HCT116 (cell line): ENCODE measurements at regions not wholly inside any gene's neighbourhood (a gene's known extent, or its start where the extent isn't known, plus 50 kb on each side); places are given as distances from the start of the nearest gene placed in this dataset.

Experiments used
- ATAC-seq: fragments of 200-7000 bp; cut with Tn5 transposase; 2 replicates; pipeline ENCODE4 v1.9.1; 2020; ENCODE audit warnings: mild to moderate bottlenecking, moderate library complexity
- BruUV-seq: library from RNA; stranded (reverse); fragments of 400-500 nt; replicated peaks from 2 replicates; lab custom pipeline; 2021; lab: Mats Ljungman, UMichigan
- CTCF ChIA-PET: fragments of 300-600 bp; sonication (Branson Sonifier 250); formaldehyde crosslinking; loops from one replicate; lab custom pipeline; 2021; ENCODE audit warnings: antibody characterized with exemption; lab: Charles Lee
- POLR2A ChIA-PET: fragments of 300-600, 350-600 bp; sonication (Branson Sonifier 250); formaldehyde crosslinking; loops from one replicate; lab custom pipeline; 2021; ENCODE audit warnings: antibody characterized with exemption; lab: Charles Lee
- RAD21 ChIA-PET, 2 experiments: fragments of 300-600 bp; sonication (Branson Sonifier 250); formaldehyde crosslinking; loops; one replicate each; lab custom pipeline; 2023; ENCODE audit warnings: low total read pairs in 2 of 2; ENCODE audit not compliant: uncharacterized antibody in 2 of 2, unreplicated experiment in 2 of 2, low non-redundant PET in 1 of 2; lab: Charles Lee
- DNase-seq: peaks from one replicate; pipeline ENCODE4 v3.0.0-alpha.2; 2010; ENCODE audit warnings: low read depth, low spot score
- H2AFZ ChIP-seq: fragments of 200-600 bp; shearing (Covaris generic), sonication (generic); 2 replicates; pipeline ENCODE4 v1.6.1; 2017; ENCODE audit warnings: low read depth, mixed run types, mixed read lengths, antibody characterized with exemption, low read length; ENCODE audit not compliant: poor library complexity, severe bottlenecking
- H3K27ac ChIP-seq: 2 replicates; pipeline ENCODE4 v1.5.1; 2012; ENCODE audit warnings: low read depth, low read length
- H3K27me3 ChIP-seq: fragments of 200-600 bp; sonication (generic); 2 replicates; pipeline ENCODE4 v1.6.1; 2016; ENCODE audit warnings: mixed run types, low read length, mixed read lengths; ENCODE audit not compliant: insufficient read depth
- H3K36me3 ChIP-seq, 2 experiments: fragments of 200-500 bp in 1 of 2; fragments of 200-600 bp in 1 of 2; sonication (Bioruptor generic) in 1 of 2; sonication (generic) in 1 of 2; 2 replicates each; pipeline versions ENCODE4 v1.5.1 to v1.6.1; 2014 to 2016; ENCODE audit warnings: low read length in 2 of 2, inconsistent platforms in 1 of 2, mixed read lengths in 1 of 2, mixed run types in 1 of 2; ENCODE audit not compliant: insufficient read depth in 2 of 2, control insufficient read depth in 1 of 2
- H3K4me1 ChIP-seq, 2 experiments: fragments of 200-600 bp in 1 of 2; sonication (generic) in 1 of 2; 2 replicates each; pipeline versions ENCODE4 v1.5.1 to v1.6.1; 2012 to 2017; ENCODE audit warnings: low read length in 2 of 2, inconsistent platforms in 1 of 2, mild to moderate bottlenecking in 1 of 2, mixed read lengths in 1 of 2, mixed run types in 1 of 2, moderate library complexity in 1 of 2; ENCODE audit not compliant: insufficient read depth in 2 of 2, control insufficient read depth in 1 of 2
- H3K4me2 ChIP-seq: fragments of 200-600 bp; sonication (generic); 2 replicates; pipeline ENCODE4 v1.6.1; 2017; ENCODE audit warnings: mixed run types, low read length, mixed read lengths
- H3K4me3 ChIP-seq, 2 experiments: fragments of 200-600 bp in 1 of 2; sonication (generic) in 1 of 2; replicated peaks in 1 of 2; 2 replicates each; pipeline ENCODE4 v1.5.1; 2011 to 2016; ENCODE audit warnings: low read length in 2 of 2, control low read depth in 1 of 2, low read depth in 1 of 2, mild to moderate bottlenecking in 1 of 2, mixed read lengths in 1 of 2, mixed run types in 1 of 2
- H3K79me2 ChIP-seq: fragments of 200-600 bp; sonication (generic); 2 replicates; pipeline ENCODE4 v1.6.1; 2017; ENCODE audit warnings: mild to moderate bottlenecking, mixed run types, low read length, moderate library complexity, mixed read lengths; ENCODE audit not compliant: insufficient read depth
- H3K9ac ChIP-seq: fragments of 200-600 bp; sonication (generic); 2 replicates; pipeline ENCODE4 v1.6.1; 2016; ENCODE audit warnings: low read length, mixed read lengths
- H3K9me2 ChIP-seq: fragments of 200-600 bp; sonication (generic), shearing (Covaris generic); 2 replicates; pipeline ENCODE4 v1.6.1; 2017; ENCODE audit warnings: mixed run types, mild to moderate bottlenecking, moderate library complexity; ENCODE audit not compliant: insufficient read depth
- H3K9me3 ChIP-seq, 2 experiments: fragments of 200-500 bp in 1 of 2; fragments of 200-600 bp in 1 of 2; sonication (Bioruptor generic) in 1 of 2; sonication (generic) in 1 of 2; 2 replicates each; pipeline ENCODE4 v1.6.1; 2014 to 2017; ENCODE audit warnings: low read length in 2 of 2, mixed read lengths in 2 of 2, inconsistent platforms in 1 of 2, low read depth in 1 of 2, mild to moderate bottlenecking in 1 of 2, mixed run types in 1 of 2, moderate library complexity in 1 of 2; ENCODE audit not compliant: control insufficient read depth in 1 of 2, insufficient read depth in 1 of 2
- H4K20me1 ChIP-seq: fragments of 200-600 bp; sonication (generic), shearing (Covaris generic); 2 replicates; pipeline ENCODE4 v1.6.1; 2017; ENCODE audit warnings: mixed run types, mild to moderate bottlenecking, moderate library complexity; ENCODE audit not compliant: insufficient read depth
- ATF3 ChIP-seq: IDR thresholded peaks from 2 replicates; pipeline ENCODE4 v1.6.1; 2012
- CBX3 ChIP-seq: IDR thresholded peaks from 2 replicates; pipeline ENCODE4 v1.6.1; 2012; ENCODE audit warnings: low read depth
- EGR1 ChIP-seq: IDR thresholded peaks from 2 replicates; pipeline ENCODE4 v1.6.1; 2012; ENCODE audit warnings: low read depth
- EZH2phosphoT487 ChIP-seq: fragments of 200-600 bp; IDR thresholded peaks from 2 replicates; pipeline ENCODE4 v1.6.1; 2018; ENCODE audit warnings: antibody characterized with exemption, borderline replicate concordance
- MAX ChIP-seq: IDR thresholded peaks from 2 replicates; pipeline ENCODE4 v1.6.1; 2012
- POLR2A ChIP-seq: IDR thresholded peaks from 2 replicates; pipeline ENCODE4 v1.7.0; 2011; ENCODE audit warnings: borderline replicate concordance; ENCODE audit not compliant: insufficient read depth, insufficient read length; ENCODE audit errors: extremely low read depth
- POLR2AphosphoS5 ChIP-seq: IDR thresholded peaks from 2 replicates; pipeline ENCODE4 v1.6.1; 2011; ENCODE audit warnings: mild to moderate bottlenecking, low read depth, low read length, moderate library complexity
- RAD21 ChIP-seq: IDR thresholded peaks from 2 replicates; pipeline ENCODE4 v1.6.1; 2012; ENCODE audit warnings: low read depth, mild to moderate bottlenecking
- SIN3A ChIP-seq: IDR thresholded peaks from 2 replicates; pipeline ENCODE4 v1.6.1; 2012; ENCODE audit warnings: low read depth
- YY1 ChIP-seq: IDR thresholded peaks from 2 replicates; pipeline ENCODE4 v1.6.1; 2011; ENCODE audit warnings: low read length, low read depth, moderate library complexity, mild to moderate bottlenecking; ENCODE audit not compliant: insufficient replicate concordance; ENCODE audit errors: extremely low read depth
- ZBTB33 ChIP-seq: IDR thresholded peaks from 2 replicates; pipeline ENCODE4 v1.6.1; 2011; ENCODE audit warnings: mild to moderate bottlenecking, low read length, moderate library complexity; ENCODE audit not compliant: insufficient replicate concordance; ENCODE audit errors: extremely low read depth
- ZNF274 ChIP-seq: fragments of 200-500 bp; sonication (Bioruptor generic); IDR thresholded peaks from 2 replicates; pipeline ENCODE4 v1.6.1; 2014; ENCODE audit warnings: mild to moderate bottlenecking, low read depth, low read length, inconsistent platforms
- intact Hi-C: fragments of 100-400 bp; cut with micrococcal nuclease; formaldehyde crosslinking; loops from 2 replicates; pipeline ENCODE4 v1.10.0; 2022

GRCh38 chr3:117553461-117553860 is 843.9 kb downstream of the TUSC7 start:
- no peak for DNase-seq
- intact Hi-C loops: no loop called here
- H3K79me2 ChIP-seq: no peaks in the 10 kb centered on the region
- H2AFZ ChIP-seq: no peak overlapping the region
- H3K27me3 ChIP-seq: no peaks in the 10 kb centered on the region
- BruUV-seq: no TSS peak
- no peaks in the 10 kb centered on the region; a peak in 1 of 4 replicates for H3K36me3 ChIP-seq
- H3K9me3 ChIP-seq: no peaks in the 10 kb centered on the region
- H3K4me2 ChIP-seq: no peak overlapping the region
- POLR2A ChIA-PET: no interaction called here
- no peak overlapping the region for H3K9ac ChIP-seq
- TF ChIP-seq RAD21 (no peak), CBX3 (no peak), EGR1 (no peak), ZNF274 (no peak), ATF3 (no peak), EZH2phosphoT487 (no peak), MAX (no peak), ZBTB33 (no peak), POLR2A (no peak), SIN3A (no peak), POLR2AphosphoS5 (no peak), YY1 (no peak)
- no peaks in the 10 kb centered on the region for H4K20me1 ChIP-seq
- RAD21 ChIA-PET: no interaction called here
- H3K4me3 ChIP-seq: no peak overlapping the region
- no peak for ATAC-seq
- no peak overlapping the region for H3K27ac ChIP-seq
- CTCF ChIA-PET: interaction anchor here (2.1 kb wide), 1 partner anchor 782 kb away, joined by 5 read pairs; no protein-coding TSS in a partner anchor
- H3K9me2 ChIP-seq: no peaks in the 10 kb centered on the region
- H3K4me1 ChIP-seq: no peaks in the 10 kb centered on the region
